ENCODE measurements at regions not wholly inside any gene's neighbourhood (a gene's known extent, or its start where the extent isn't known, plus 50 kb on each side); places are given as distances from the start of the nearest gene placed in this dataset.

DNA sequence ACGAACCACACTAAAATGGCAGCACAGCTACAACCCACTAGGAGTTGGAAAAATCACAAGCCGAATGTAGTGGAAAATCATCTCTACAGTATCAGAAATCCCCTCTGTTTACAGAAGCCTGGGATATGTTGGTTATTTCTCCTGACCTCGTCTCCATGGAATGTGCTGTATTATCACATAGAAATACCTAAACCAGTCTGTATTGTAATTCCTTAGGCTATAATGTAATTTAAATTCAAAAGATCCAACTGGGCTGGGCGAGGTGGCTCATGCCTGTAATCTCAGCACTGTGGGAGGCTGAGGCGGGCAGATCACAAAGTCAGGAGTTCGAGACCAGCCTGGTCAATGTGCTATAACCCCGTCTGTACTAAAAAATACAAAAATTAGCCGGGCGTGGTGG lies 244.8 kb upstream of the MPDZ start:
- no peak for DNase-seq

DNA sequence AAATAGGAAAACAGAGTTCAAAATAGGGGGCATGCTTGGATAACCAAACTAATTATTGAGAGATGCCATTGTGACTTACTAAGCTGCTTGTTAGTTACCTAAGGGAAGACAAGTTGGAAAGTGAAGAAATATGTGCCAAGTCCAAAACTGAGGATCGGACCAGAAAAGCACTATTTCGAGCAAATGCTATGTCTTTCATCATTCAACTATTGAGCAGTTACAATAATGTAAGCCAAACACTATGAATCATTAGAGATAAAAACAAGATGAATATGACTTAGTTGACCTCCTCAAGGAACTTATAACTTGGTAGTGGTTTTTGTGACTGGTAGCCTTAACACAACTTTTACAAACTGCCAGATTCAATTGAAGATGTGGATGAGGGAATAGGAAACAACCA lies 240.6 kb upstream of the MPDZ start:
- DNase-seq: no peak

DNA sequence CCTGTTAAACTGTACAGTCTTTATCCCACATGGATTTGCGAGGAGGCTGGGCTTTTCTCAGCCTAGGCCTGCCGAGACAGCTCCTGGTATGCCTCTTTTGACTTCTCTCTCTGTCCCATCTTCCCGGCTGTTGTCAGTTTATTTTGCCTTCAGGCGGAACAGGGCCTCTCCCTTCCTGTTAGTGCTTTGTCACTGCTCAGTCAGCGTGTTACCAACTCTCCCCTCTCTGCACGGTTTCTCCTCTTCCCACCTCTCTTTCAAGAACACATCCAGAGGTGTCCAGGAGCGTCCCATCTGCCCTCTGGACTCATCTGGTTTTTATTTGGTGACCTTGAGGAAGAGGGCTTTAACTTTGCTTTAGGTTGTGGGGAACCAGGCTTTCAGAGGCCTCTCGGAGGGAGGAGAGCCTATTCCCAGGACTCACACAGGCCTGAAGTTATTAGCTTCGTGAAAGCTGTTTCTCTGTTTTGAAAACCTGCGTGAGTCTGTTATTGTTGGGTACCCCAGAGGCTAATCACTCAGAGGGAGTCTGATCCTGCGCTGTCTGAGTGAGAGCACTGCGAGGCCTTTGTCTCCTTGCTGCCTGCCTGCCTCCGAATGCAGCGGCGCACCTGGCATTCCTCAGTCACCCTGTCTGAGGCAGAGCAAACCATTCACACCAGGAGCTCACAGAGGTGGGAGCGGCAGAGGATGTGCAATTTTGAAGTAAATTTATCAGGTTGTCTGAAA lies 234.4 kb upstream of the MPDZ start:
- DNase-seq: peak; percentile 7

DNA sequence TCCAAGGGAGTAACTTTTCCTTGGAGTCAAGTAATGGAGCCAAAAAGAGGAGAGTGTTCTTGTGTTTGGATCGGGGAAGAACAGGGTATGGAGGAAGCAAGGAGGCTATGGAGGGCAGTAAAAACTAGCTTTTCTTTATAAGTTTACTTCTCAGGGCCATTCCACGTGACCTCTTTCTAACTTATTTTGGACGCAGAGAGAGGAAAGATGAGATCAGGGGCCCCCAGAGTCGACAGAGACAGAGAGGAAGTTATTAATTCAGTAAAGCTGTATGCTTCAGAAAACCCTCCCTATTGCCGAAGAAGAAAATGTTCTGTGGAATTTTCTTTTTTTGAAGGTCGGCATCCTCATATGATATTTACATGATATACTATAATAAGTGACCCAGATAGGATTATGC lies 233.8 kb upstream of the MPDZ start:
- DNase-seq: no peak

DNA sequence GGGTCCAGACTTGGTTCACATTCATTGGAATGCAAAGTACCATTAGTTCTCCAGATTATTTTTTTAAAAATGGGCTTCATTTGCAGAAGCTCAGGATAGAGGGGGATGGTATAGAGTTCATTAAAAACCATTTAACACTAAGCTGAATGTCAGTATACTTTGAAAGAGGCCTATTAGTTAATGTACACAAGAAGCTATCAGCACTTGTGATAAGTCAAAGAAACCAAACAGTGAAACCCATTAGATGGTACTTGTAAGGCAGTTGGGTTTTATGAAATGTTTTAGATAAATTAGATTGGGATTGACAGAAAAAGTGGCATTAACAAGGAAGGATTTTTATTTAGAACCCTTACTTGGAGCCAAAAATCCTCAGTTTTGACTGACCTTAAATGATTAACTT lies 229.2 kb upstream of the MPDZ start:
- no peak for DNase-seq

DNA sequence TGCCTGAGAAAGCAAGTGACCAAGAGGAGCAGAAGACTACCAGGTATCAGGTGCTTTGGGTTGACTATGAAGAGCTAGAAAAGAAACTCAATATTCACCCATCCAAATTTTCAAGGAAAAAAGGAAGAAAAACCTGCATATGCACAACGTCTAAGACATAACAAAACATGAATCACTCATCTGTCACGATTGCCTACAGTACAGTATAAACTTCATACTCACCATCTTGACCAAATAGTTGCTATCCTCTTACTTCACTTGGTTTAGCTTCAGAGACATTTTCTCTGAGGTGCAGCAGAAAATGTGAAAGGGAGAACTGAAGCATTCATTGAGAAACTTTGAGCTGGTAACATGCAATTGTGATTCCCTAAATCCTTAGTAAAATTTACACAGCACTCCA lies 228.6 kb upstream of the MPDZ start:
- no peak for DNase-seq

DNA sequence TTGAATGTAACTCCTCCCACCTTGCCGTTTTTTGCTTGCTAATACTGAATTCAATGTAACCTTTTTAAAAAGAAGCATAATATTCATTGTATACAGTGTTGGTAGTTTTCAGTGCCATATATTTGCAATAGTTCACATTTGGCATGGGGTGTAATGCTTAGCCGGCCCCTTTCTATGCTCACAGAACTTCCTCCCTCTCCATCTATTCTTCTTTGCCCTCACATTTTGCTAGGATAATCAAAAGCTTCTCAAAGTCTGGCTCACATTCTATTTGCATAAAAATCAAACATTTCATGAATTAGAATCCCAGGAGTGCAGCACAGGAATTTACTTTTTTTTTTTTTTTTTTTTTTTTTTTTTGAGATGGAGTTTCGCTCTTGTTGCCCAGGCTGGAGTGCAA lies 226.3 kb upstream of the MPDZ start:
- no peak for DNase-seq

DNA sequence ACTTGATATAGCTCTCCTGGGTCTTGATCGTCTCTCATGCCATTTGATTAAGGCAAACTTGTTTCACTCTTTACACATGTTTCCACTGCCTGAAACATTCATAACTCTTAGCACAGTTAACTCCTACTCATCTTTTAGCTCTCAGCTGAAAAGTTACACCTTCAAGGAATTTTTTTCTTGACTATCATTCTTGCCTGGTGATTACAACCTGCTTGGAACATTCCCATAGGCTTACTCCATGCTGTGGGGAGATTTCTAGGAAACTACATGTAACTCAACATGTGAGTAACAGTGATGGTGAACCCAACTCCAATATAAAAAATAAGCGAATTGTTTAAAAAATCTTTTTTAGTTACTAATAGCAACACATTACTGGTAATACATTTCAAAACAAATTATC lies 224.1 kb upstream of the MPDZ start:
- no peak for DNase-seq

DNA sequence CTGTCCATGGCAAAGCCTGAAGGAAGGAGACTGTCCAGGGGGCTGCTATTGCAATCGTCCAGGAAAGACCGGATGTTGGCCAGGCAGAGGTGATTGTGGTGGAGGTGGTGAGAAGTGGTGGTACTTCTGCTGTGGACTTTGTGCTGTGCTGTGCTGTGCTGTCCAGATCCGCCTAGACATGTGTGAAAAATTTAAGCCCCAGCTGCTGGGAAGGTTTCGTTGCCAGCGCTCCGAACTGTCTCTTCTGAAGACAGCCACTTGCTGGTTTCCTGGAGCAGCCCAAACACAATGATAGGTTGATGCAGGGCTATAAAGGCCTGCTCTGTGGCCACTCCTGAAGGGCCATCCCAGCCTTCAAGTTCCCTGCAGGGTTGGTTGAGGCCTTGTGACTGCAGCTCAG lies 223.0 kb upstream of the MPDZ start:
- DNase-seq: no peak

DNA sequence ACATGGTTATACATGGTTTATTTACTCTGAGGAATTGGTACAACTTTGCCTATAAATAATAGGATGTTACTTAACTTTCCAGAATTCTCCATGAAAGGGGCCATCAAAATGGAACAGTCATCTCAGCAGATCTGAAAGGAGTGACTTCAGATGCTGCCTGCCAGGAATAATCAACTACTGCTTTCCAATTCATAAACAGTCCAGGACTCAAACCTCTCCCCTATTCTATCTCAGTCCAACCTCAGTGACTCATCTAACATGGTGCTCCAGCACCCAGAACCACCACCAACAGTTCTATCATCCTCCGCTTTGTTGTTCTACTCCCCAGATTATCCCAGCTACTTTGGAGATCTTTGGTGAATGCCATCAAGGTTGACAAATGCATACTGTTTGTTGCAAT lies 221.5 kb upstream of the MPDZ start:
- DNase-seq: no peak

DNA sequence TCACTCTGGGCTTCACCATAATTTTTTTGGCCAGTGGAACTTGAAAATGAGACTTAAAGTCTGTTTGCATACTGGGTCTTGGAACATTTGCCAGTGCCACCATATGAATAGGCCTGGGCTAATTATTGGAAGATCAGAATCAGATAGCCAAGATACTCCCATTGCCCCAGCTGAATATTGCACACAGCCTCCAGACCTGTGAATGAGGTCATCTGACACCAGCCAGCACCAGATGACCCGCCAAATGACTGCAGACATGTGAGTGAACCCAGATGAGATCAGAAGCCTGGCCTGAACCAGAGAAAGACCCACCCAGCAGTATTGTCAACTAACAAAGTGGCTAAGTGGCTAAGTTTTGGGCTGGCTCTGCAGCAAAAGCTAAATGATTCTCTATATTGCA lies 220.5 kb upstream of the MPDZ start:
- DNase-seq: no peak

DNA sequence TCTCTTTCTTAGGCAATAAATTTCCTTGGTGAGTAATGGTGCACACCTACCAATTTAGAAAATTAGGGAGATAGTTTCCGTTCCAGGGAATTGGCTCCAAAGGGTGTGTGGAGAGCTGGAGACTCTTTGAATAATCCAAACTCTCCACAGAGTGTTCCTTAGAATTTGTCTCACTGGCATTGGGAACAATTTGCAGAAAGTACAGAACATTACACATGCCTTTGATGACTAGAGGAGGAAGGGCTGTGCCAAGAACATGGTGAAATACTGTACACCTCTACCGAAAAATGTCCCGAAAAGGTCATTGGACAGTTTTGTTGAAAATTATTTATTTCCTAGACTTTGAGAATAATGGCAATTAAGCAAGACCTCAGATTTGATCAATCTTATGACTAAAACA lies 214.2 kb upstream of the MPDZ start:
- DNase-seq: no peak

DNA sequence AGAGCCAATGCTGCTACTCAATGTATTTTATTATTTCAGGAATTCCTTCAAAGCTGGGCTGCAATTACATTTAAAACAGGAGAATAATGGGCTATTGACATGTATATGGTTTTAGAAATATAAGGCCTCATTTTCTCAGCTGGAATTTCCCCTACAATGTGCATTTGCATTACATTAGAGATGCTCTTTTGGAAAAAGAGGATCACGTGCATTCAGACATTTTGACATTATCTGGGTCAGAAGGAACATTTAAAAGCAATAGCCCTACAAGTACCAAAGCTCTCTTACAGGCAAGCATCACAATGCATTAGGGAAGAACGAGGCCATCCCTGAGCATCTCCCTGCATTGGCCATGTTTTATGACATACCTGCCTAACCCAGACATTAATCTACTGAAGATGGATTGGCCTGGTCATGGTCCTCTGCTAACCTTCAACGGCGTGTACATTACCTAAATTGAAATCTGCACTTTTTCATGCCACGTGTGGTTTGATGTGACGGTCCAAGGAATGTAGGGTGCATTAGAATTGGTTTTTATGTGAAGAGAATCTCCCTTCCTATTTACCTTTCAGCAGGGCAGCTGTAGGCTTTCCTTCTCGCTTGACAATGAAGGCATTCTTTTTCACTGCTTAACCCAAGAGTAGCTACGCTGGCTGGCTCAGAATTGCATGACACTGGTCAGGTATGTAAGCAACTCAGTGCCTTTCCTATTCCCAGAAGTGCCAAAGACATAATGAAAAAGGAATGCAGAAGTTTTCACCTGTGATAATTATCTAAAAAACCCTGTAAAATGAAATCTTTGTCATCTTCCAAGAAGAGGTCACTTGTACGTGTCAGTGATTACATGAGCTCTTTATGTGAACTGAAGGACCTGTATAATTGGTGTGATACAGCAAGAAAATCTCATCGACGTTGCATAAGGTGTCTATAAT lies 212.3 kb upstream of the MPDZ start:
- no peak for DNase-seq

DNA sequence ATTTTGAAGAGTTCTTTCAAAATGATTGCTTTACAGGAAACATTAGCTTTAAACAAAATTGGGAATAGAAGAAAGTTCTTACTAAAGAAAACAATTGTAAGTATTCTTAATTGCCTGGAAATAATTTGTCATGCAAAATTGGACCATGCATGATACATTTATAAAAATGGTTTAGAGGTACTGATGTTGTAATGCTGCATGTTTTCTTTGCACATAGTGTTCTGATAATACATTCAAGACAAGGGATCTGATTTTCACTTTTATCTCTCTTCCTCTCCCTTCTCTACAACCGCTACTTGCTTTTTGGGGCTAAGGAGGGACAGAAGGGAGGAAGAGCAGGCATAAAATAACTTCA lies 211.6 kb upstream of the MPDZ start:
- DNase-seq: no peak

DNA sequence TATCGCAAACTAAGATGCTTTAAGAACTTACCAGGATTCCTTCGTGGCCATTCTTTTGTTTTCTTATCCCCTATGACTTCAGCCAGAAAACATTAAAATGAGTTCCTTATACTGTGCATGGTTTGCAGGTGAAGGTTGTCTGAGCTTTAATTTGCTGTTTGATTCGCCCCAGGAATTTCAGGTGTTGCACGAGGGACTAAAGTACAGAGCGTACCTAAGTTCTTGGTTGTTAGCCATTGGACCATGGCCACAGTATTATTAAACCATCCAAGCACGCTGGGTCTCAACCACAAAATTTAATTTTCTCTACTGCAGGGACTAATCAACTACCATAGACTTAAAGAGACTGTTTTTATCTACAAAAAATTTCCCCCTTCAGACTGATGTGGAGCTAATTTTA lies 208.4 kb upstream of the MPDZ start:
- DNase-seq: no peak

DNA sequence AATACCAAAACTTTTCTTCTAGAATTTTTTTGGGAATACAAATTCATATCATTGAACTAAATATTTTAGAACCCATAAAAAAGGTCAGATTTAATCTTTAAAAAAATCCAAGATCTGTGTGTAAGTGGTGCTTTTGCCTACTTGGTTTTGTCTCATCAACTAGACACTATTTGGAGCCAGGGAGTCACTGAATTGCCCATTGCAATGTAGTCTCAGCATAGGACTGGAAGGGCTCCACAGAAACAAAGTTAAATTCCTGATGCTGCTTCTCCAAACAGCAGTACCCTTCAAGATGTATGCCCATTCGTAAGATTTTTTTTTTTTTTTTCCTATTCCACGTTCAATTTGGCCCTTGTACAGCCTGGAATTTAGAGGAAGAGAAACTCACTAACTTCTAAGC lies 208.0 kb upstream of the MPDZ start:
- no peak for DNase-seq

DNA sequence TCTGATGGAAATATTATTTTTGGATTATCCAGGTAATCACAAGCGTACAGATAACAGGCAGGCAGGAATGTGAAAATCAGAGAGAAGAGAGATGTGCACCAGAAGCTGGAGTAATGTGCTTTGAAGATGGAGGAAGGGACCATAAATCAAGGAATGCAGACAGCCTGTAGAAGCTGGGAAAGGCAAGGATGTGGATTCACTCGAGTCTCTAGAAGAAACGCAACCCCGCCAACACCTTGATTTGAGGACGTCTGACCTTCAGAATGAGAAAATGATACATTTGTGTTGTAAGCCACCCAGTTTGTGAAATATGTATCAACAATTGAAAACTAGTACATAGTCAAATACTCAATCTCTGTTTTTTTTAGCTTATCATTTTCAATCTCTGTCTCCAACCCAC lies 207.6 kb upstream of the MPDZ start:
- DNase-seq: no peak

DNA sequence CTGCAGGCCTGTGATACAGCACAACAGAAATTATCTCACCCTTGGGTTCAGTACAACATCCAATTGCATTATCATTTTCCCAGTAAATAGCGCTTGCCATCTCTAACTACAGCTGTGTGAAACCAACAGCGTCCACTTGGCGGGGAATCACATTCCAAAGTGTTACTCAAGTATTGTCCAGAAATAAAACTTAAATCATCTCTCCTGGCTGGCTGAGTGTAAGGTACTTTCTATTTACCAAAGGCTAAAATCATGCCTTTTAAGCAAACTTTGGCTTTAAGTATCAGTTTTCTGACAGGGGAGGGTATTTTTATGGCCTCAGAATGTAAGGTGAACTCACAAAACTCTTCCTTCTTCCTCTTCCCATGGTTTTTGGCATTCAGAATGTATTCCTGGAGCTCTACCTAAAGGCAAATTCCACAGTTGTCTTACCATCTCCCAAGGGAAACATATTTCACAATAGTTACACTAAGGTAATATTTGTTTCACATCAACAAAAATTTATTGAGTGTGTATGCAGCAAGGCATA lies 205.6 kb upstream of the MPDZ start:
- no peak for DNase-seq

DNA sequence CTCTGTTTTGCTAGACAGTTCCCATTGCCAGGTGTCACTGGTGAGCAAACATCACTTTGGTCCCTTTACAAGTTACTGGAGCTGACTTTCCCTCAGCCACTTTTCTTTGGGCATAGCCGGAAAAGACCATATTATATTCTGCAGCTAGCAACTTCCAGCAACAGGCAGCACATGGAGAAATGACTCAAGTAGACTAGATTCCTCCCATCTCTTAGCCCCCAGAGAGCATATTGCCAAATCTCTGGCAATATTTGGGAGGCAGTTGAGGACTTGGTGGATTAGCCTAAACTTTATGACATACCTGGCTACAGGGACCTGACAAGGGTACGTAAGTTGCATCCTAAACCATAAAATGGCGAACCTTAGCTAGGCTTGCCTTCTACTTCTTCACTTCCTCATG lies 204.7 kb upstream of the MPDZ start:
- DNase-seq: no peak

DNA sequence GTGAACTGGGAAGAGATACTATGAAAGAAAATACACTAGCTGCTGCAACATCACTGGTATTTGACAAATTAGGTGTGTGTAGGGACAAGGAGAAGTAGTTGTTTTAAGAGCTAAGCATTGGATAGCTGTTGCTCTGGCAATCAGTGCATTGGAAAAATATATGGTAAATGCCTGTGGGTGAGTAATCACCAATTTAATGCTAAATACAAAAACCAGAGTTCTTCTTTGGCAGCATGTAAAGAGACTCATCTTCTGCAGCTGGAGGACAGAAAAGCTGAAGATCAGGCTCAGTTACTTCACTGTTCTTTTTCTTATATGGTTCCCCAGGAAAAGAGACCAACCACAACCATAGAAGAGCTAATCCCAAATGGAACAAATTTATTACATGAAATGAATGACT lies 201.8 kb upstream of the MPDZ start:
- no peak for DNase-seq

DNA sequence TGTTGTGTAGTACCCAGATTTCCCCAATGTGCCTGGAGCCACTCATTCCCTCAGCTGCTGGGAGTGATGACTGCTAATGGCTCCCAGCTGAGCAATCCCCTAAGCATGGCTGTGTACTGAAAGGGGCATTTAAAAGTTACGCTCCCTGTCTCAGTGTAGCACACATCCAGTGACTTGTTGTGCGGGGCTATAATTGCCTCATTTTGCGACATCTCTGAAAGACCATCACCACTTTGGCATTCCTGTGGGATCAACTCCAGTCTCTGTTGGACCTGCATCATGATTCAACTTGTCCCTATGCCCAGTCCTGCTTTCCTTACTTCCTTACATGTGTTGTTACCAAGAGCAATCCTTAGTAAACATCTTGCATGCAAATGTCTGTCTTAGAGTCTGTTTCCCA lies 201.2 kb upstream of the MPDZ start:
- DNase-seq: no peak

DNA sequence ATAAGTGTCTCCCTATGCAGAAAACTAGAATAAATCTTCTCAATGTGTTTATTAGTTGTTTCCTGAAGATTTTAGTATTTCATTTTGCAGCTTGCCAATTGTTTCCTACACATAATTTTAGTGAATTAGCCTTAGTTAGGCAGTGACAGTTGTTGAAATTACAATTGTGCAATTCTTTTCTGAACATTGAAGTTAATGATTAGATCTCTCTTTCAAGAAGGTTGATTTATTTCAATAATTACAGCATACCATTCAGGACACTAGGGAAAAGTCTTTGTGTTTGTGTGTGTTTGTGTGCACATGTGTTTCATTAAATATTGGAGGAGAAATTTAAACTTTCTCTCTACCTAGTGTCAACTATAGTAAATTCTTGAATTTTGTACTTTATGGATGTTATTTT lies 199.6 kb upstream of the MPDZ start:
- no peak for DNase-seq

DNA sequence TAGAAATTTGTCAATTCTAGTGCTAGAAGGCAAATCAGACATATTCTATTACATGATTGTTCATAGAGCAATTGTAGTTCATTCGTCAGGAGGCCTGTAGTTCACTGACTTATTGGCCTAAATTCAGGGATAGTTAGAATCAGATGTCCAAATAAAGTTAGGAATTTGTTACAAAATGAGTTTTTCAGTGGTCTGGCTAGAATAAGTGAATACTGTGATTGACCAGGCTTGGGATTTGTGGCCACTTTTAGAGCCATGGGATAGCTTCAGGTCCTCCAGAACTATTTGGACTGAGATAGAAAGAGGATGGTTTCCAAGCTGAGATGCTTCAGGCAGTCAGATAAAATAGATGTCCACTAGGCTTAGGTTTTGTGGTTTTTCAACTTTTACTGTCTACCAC lies 199.1 kb upstream of the MPDZ start:
- no peak for DNase-seq

DNA sequence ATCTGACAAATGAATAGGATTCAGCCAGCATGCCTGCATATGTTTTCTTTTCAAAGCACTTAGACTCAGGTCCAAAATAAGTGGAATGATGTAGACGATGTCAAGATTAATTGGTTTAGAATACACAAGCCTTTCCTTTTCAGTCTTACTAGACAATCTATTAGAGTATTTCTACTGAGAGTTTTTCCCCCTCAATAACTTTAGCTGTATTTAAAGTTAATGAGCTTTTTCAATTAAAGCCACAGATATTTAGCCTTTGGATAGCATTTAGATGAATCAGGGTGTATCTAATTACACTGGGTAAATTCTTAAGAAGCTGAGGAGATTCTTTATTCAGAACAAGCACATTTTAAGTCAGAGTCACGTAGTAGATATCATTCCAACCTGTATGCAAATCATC lies 198.7 kb upstream of the MPDZ start:
- DNase-seq: no peak

All from T1000 (cell line).